ENCODE measurements at regions not wholly inside any gene's neighbourhood (a gene's known extent, or its start where the extent isn't known, plus 50 kb on each side); places are given as distances from the start of the nearest gene placed in this dataset.

GRCh38 chr18:39208729-39209128, 1643.1 kb upstream of the CELF4 start:
- no peak for TF ChIP-seq FOXP2 (optimal IDR thresholded peaks at IDR 0.05; ENCODE audit: borderline replicate concordance, extremely low read depth, extremely low read length, insufficient read depth)
- TF ChIP-seq TAF1 (IDR thresholded peaks at IDR 0.05; ENCODE audit: borderline replicate concordance, insufficient read depth, low read length) = no peak
- no peak for TF ChIP-seq POLR2AphosphoS5 (IDR thresholded peaks at IDR 0.05; ENCODE audit: low read depth, low read length)
- TF ChIP-seq SIN3A (IDR thresholded peaks at IDR 0.05; ENCODE audit: borderline replicate concordance, insufficient read depth, low read length) = no peak
- TF ChIP-seq REST (IDR thresholded peaks at IDR 0.05; ENCODE audit: insufficient read depth in 1 of 2, low read depth in 2 of 2, low read length in 2 of 2) = no peak

GRCh38 chr18:39208190-39208589, 1642.6 kb upstream of the CELF4 start:
- TF ChIP-seq POLR2AphosphoS5 (IDR thresholded peaks at IDR 0.05; ENCODE audit: low read depth, low read length) = no peak
- no peak for TF ChIP-seq SIN3A (IDR thresholded peaks at IDR 0.05; ENCODE audit: borderline replicate concordance, insufficient read depth, low read length)
- TF ChIP-seq REST (IDR thresholded peaks at IDR 0.05; ENCODE audit: insufficient read depth in 1 of 2, low read depth in 2 of 2, low read length in 2 of 2) = no peak
- TF ChIP-seq FOXP2 (optimal IDR thresholded peaks at IDR 0.05; ENCODE audit: borderline replicate concordance, extremely low read depth, extremely low read length, insufficient read depth) = no peak
- TF ChIP-seq TAF1 (IDR thresholded peaks at IDR 0.05; ENCODE audit: borderline replicate concordance, insufficient read depth, low read length) = no peak

GRCh38 chr18:39205565-39206195, 1640.1 kb upstream of the CELF4 start:
- TF ChIP-seq TAF1 (IDR thresholded peaks at IDR 0.05; ENCODE audit: borderline replicate concordance, insufficient read depth, low read length) = no peak
- no peak for TF ChIP-seq SIN3A (IDR thresholded peaks at IDR 0.05; ENCODE audit: borderline replicate concordance, insufficient read depth, low read length)
- TF ChIP-seq POLR2AphosphoS5 (IDR thresholded peaks at IDR 0.05; ENCODE audit: low read depth, low read length) = no peak

GRCh38 chr18:39200153-39200552, 1634.6 kb upstream of the CELF4 start:
- TF ChIP-seq SIN3A (IDR thresholded peaks at IDR 0.05; ENCODE audit: borderline replicate concordance, insufficient read depth, low read length) (no peak), REST (IDR thresholded peaks at IDR 0.05; ENCODE audit: insufficient read depth in 1 of 2, low read depth in 2 of 2, low read length in 2 of 2) (no peak), POLR2AphosphoS5 (IDR thresholded peaks at IDR 0.05; ENCODE audit: low read depth, low read length) (no peak), TAF1 (IDR thresholded peaks at IDR 0.05; ENCODE audit: borderline replicate concordance, insufficient read depth, low read length) (no peak), FOXP2 (optimal IDR thresholded peaks at IDR 0.05; ENCODE audit: borderline replicate concordance, extremely low read depth, extremely low read length, insufficient read depth) (no peak)

GRCh38 chr18:39199231-39199855, 1633.7 kb upstream of the CELF4 start:
- no peak for TF ChIP-seq TAF1 (IDR thresholded peaks at IDR 0.05; ENCODE audit: borderline replicate concordance, insufficient read depth, low read length)
- no peak for TF ChIP-seq REST (IDR thresholded peaks at IDR 0.05; ENCODE audit: insufficient read depth in 1 of 2, low read depth in 2 of 2, low read length in 2 of 2)
- TF ChIP-seq SIN3A (IDR thresholded peaks at IDR 0.05; ENCODE audit: borderline replicate concordance, insufficient read depth, low read length) = no peak

Measured in PFSK-1 (cell line).